A673 (cell line): ENCODE measurements at regions not wholly inside any gene's neighbourhood (a gene's known extent, or its start where the extent isn't known, plus 50 kb on each side); places are given as distances from the start of the nearest gene placed in this dataset.

Experiments
- BruUV-seq: library from RNA; stranded (reverse); fragments of 400-500 nt; replicated peaks from 2 replicates; lab custom pipeline; 2021; lab: Mats Ljungman, UMichigan
- CTCF ChIA-PET: fragments of 300-600 bp; sonication (Branson Sonifier 250); formaldehyde crosslinking; loops from one replicate; lab custom pipeline; 2022; ENCODE audit warnings: antibody characterized with exemption; lab: Charles Lee
- POLR2A ChIA-PET: fragments of 300-600 bp; sonication (Branson Sonifier 250); formaldehyde crosslinking; loops from one replicate; lab custom pipeline; 2022; ENCODE audit warnings: antibody characterized with exemption; ENCODE audit not compliant: low non-redundant PET; lab: Charles Lee
- DNase-seq: peaks from one replicate; pipeline ENCODE4 v3.0.0-alpha.2; 2015; ENCODE audit warnings: low spot score
- H3K27ac ChIP-seq: fragments of 200-600 bp; sonication (generic); 2 replicates; pipeline ENCODE4 v1.5.1; 2016; ENCODE audit warnings: mixed run types, low read depth, mild to moderate bottlenecking, mixed read lengths, antibody characterized with exemption, low read length; ENCODE audit not compliant: poor library complexity, severe bottlenecking
- H3K27me3 ChIP-seq: fragments of 200-600 bp; sonication (generic); replicated peaks from 2 replicates; pipeline ENCODE4 v1.6.1; 2017; ENCODE audit warnings: mixed run types, low read depth, mild to moderate bottlenecking, mixed read lengths, antibody characterized with exemption, low read length; ENCODE audit not compliant: insufficient read depth, poor library complexity
- H3K36me3 ChIP-seq: fragments of 200-600 bp; sonication (generic); 2 replicates; pipeline ENCODE4 v1.6.1; 2016; ENCODE audit warnings: mixed run types, mild to moderate bottlenecking, mixed read lengths, antibody characterized with exemption, low read length; ENCODE audit not compliant: insufficient read depth, poor library complexity, severe bottlenecking
- H3K4me1 ChIP-seq: fragments of 200-600 bp; sonication (generic); 2 replicates; pipeline ENCODE4 v1.6.1; 2017; ENCODE audit warnings: mixed run types, mild to moderate bottlenecking, mixed read lengths, antibody characterized with exemption, low read length; ENCODE audit not compliant: insufficient read depth, poor library complexity, severe bottlenecking
- H3K4me3 ChIP-seq: fragments of 200-600 bp; sonication (generic); 2 replicates; pipeline ENCODE4 v1.5.1; 2016; ENCODE audit warnings: low read depth, mixed run types, mild to moderate bottlenecking, mixed read lengths, low read length; ENCODE audit not compliant: poor library complexity, severe bottlenecking
- H3K9me3 ChIP-seq: fragments of 200-600 bp; sonication (generic); 2 replicates; pipeline ENCODE4 v1.6.1; 2016; ENCODE audit warnings: mixed run types, low read depth, mild to moderate bottlenecking, mixed read lengths, antibody characterized with exemption, low read length; ENCODE audit not compliant: poor library complexity, severe bottlenecking
- CTCF ChIP-seq: fragments of 300-800, 200-600 bp; sonication (generic); conservative IDR thresholded peaks from 2 replicates; pipeline ENCODE4 v1.5.1; 2017; ENCODE audit warnings: low read depth, mild to moderate bottlenecking, antibody characterized with exemption, low read length, moderate library complexity, mixed read lengths
- EZH2 ChIP-seq: fragments of 200-600 bp; sonication (generic); IDR thresholded peaks from 2 replicates; pipeline ENCODE4 v1.6.1; 2017; ENCODE audit warnings: borderline replicate concordance, low read depth, mild to moderate bottlenecking, mixed read lengths, antibody characterized with exemption, low read length; ENCODE audit not compliant: poor library complexity, severe bottlenecking
- intact Hi-C: fragments of 100-400 bp; cut with micrococcal nuclease; formaldehyde crosslinking; loops from one replicate; pipeline ENCODE4 v1.10.0; 2022; ENCODE audit not compliant: unreplicated experiment

- intact Hi-C loops = no loop called here
- H3K4me3 ChIP-seq = no peak overlapping the region
- POLR2A ChIA-PET = interaction anchor here (0.7 kb wide), 1 partner anchor 1259 kb away, joined by 3 read pairs; no protein-coding TSS in a partner anchor
- H3K27ac ChIP-seq = no peak overlapping the region
- no peak for TF ChIP-seq EZH2
- no peak for TF ChIP-seq CTCF
- BruUV-seq = no TSS peak
- no peaks in the 10 kb centered on the region for H3K36me3 ChIP-seq
- no peaks in the 10 kb centered on the region for H3K4me1 ChIP-seq
- no peaks in the 10 kb centered on the region for H3K27me3 ChIP-seq
- CTCF ChIA-PET = no interaction called here
- H3K9me3 ChIP-seq = no peaks in the 10 kb centered on the region
- DNase-seq = no peak
Observed at GRCh38 chr13:39210961-39211534, 172.8 kb downstream of the NHLRC3 start.

- DNase-seq = no peak
- no peaks in the 10 kb centered on the region for H3K27me3 ChIP-seq
- no TSS peak for BruUV-seq
- TF ChIP-seq EZH2 (no peak), CTCF (no peak)
- H3K9me3 ChIP-seq = no peaks in the 10 kb centered on the region
- H3K36me3 ChIP-seq = no peaks in the 10 kb centered on the region
- intact Hi-C loops = no loop called here
- no peaks in the 10 kb centered on the region for H3K4me1 ChIP-seq
- no peak overlapping the region for H3K4me3 ChIP-seq
- no peak overlapping the region for H3K27ac ChIP-seq
- ChIA-PET POLR2A (no interaction called here), CTCF (no interaction called here)
Observed at GRCh38 chr13:39215971-39216370, 177.7 kb downstream of the NHLRC3 start.

- H3K4me3 ChIP-seq = no peak overlapping the region
- POLR2A ChIA-PET = no interaction called here
- no peaks in the 10 kb centered on the region for H3K27me3 ChIP-seq
- no peaks in the 10 kb centered on the region for H3K4me1 ChIP-seq
- CTCF ChIA-PET = no interaction called here
- H3K9me3 ChIP-seq = no peaks in the 10 kb centered on the region
- no TSS peak for BruUV-seq
- no peak for TF ChIP-seq CTCF
- no peak for TF ChIP-seq EZH2
- H3K36me3 ChIP-seq = no peaks in the 10 kb centered on the region
- intact Hi-C loops = no loop called here
- DNase-seq = no peak
- H3K27ac ChIP-seq = no peak overlapping the region
Observed at GRCh38 chr13:39217471-39217870, 179.2 kb downstream of the NHLRC3 start.
